ENCODE measurements at regions not wholly inside any gene's neighbourhood (a gene's known extent, or its start where the extent isn't known, plus 50 kb on each side); places are given as distances from the start of the nearest gene placed in this dataset.
"Not testable (repeated sequence)": the region's sequence is repeated elsewhere in the genome, so short reads cannot be mapped to it uniquely, and the experiment has no call there.

- no peak for DNase-seq (ENCODE audit: low spot score)
These were observed 77.3 kb upstream of the SLC1A3 start for GRCh38 chr5:36529142-36529541.

DNA sequence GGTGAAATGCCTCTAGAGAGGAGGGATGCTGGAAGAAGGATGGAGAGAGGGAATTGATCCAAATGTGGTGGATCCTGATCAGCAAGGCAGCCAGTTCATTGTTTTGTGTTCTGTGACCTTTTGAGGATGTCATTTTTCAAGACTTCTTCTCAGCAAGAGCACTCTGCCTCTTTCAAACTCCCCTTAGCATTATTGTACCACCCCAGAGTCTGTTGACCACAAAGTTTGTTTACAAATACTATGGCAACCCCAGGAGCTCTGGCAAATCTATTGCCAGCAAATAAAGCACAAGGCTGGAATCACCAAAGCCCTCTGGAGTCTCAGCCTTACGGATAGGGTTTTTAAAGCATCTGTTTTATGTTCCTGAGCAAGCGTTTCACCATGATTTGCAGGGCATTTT lies 76.2 kb upstream of the SLC1A3 start:
- DNase-seq (ENCODE audit: low spot score) = no peak

- no peak for DNase-seq (ENCODE audit: low spot score)
These were observed 75.0 kb upstream of the SLC1A3 start for GRCh38 chr5:36531401-36531800.

GRCh38 chr5:36535378-36535777 lies 71.0 kb upstream of the SLC1A3 start:
- DNase-seq (ENCODE audit: low spot score) = no peak

- DNase-seq (ENCODE audit: low spot score) = no peak
These were observed 70.4 kb upstream of the SLC1A3 start for GRCh38 chr5:36535859-36536615.

GRCh38 chr5:36536616-36537005 lies 69.8 kb upstream of the SLC1A3 start:
- DNase-seq (ENCODE audit: low spot score) = no peak

- no peak for DNase-seq (ENCODE audit: low spot score)
These were observed 68.7 kb upstream of the SLC1A3 start for GRCh38 chr5:36537724-36538123.

DNA sequence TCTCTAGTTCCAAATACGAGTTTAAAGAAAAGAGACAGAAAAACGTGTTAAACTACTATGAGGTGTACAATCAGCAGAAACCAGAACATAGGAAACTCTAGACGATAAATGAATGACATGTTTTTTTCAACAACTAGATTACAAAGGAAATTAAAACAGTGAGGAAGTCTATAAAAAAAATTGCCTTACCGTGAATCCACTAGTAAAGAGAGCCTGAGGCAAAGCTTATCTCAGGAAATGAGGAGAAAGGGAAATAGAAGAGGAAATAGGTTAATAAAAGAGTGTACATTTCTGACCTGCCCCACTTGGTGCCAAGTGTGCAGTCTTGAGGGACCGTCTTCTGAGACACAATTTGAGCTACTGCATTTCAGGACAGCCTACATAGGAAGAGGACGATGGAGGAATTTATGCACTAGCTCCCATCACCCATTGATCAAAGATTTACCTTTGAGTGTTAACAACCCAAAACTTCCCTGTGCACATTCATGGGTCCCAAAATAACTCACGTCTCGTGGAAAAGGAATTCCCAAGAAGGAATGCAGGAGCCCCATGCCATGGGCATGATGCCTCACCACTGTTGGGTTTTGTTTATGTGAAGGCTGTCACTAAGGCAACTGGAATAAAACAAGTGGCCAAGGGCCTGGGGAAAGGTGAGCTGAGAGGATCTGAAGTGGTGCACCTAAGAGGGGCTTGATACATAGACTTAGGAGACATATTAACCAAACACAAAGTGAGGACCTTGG lies 53.6 kb upstream of the SLC1A3 start:
- DNase-seq (ENCODE audit: low spot score) = no peak

GRCh38 chr5:36555035-36555434 lies 51.4 kb upstream of the SLC1A3 start:
- DNase-seq (ENCODE audit: low spot score) = not testable (repeated sequence)
